ENCODE measurements at regions not wholly inside any gene's neighbourhood (a gene's known extent, or its start where the extent isn't known, plus 50 kb on each side); places are given as distances from the start of the nearest gene placed in this dataset.

GRCh38 chrX:113392355-113392754 lies 551.7 kb upstream of the AMOT start (continued):
- TF ChIP-seq, protein P1, sequence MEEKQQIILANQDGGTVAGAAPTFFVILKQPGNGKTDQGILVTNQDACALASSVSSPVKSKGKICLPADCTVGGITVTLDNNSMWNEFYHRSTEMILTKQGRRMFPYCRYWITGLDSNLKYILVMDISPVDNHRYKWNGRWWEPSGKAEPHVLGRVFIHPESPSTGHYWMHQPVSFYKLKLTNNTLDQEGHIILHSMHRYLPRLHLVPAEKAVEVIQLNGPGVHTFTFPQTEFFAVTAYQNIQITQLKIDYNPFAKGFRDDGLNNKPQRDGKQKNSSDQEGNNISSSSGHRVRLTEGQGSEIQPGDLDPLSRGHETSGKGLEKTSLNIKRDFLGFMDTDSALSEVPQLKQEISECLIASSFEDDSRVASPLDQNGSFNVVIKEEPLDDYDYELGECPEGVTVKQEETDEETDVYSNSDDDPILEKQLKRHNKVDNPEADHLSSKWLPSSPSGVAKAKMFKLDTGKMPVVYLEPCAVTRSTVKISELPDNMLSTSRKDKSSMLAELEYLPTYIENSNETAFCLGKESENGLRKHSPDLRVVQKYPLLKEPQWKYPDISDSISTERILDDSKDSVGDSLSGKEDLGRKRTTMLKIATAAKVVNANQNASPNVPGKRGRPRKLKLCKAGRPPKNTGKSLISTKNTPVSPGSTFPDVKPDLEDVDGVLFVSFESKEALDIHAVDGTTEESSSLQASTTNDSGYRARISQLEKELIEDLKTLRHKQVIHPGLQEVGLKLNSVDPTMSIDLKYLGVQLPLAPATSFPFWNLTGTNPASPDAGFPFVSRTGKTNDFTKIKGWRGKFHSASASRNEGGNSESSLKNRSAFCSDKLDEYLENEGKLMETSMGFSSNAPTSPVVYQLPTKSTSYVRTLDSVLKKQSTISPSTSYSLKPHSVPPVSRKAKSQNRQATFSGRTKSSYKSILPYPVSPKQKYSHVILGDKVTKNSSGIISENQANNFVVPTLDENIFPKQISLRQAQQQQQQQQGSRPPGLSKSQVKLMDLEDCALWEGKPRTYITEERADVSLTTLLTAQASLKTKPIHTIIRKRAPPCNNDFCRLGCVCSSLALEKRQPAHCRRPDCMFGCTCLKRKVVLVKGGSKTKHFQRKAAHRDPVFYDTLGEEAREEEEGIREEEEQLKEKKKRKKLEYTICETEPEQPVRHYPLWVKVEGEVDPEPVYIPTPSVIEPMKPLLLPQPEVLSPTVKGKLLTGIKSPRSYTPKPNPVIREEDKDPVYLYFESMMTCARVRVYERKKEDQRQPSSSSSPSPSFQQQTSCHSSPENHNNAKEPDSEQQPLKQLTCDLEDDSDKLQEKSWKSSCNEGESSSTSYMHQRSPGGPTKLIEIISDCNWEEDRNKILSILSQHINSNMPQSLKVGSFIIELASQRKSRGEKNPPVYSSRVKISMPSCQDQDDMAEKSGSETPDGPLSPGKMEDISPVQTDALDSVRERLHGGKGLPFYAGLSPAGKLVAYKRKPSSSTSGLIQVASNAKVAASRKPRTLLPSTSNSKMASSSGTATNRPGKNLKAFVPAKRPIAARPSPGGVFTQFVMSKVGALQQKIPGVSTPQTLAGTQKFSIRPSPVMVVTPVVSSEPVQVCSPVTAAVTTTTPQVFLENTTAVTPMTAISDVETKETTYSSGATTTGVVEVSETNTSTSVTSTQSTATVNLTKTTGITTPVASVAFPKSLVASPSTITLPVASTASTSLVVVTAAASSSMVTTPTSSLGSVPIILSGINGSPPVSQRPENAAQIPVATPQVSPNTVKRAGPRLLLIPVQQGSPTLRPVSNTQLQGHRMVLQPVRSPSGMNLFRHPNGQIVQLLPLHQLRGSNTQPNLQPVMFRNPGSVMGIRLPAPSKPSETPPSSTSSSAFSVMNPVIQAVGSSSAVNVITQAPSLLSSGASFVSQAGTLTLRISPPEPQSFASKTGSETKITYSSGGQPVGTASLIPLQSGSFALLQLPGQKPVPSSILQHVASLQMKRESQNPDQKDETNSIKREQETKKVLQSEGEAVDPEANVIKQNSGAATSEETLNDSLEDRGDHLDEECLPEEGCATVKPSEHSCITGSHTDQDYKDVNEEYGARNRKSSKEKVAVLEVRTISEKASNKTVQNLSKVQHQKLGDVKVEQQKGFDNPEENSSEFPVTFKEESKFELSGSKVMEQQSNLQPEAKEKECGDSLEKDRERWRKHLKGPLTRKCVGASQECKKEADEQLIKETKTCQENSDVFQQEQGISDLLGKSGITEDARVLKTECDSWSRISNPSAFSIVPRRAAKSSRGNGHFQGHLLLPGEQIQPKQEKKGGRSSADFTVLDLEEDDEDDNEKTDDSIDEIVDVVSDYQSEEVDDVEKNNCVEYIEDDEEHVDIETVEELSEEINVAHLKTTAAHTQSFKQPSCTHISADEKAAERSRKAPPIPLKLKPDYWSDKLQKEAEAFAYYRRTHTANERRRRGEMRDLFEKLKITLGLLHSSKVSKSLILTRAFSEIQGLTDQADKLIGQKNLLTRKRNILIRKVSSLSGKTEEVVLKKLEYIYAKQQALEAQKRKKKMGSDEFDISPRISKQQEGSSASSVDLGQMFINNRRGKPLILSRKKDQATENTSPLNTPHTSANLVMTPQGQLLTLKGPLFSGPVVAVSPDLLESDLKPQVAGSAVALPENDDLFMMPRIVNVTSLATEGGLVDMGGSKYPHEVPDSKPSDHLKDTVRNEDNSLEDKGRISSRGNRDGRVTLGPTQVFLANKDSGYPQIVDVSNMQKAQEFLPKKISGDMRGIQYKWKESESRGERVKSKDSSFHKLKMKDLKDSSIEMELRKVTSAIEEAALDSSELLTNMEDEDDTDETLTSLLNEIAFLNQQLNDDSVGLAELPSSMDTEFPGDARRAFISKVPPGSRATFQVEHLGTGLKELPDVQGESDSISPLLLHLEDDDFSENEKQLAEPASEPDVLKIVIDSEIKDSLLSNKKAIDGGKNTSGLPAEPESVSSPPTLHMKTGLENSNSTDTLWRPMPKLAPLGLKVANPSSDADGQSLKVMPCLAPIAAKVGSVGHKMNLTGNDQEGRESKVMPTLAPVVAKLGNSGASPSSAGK (IDR thresholded peaks at IDR 0.05) = no peak
- TF ChIP-seq DDX20 (tag; IDR thresholded peaks at IDR 0.05; ENCODE audit: low read depth) (no peak), NFIC (IDR thresholded peaks at IDR 0.05) (no peak), POLR2AphosphoS2 (IDR thresholded peaks at IDR 0.05; ENCODE audit: low read length) (no peak), CCAR2 (IDR thresholded peaks at IDR 0.05; ENCODE audit: low read depth, low read length) (no peak), TOE1 (IDR thresholded peaks at IDR 0.05; ENCODE audit: borderline replicate concordance) (no peak), TOE1 (CRISPR knock-in tag; IDR thresholded peaks at IDR 0.05; ENCODE audit: borderline replicate concordance, low read depth) (no peak), NR2F6 (CRISPR knock-in tag; IDR thresholded peaks at IDR 0.05) (no peak), ZNF511 (CRISPR knock-in tag; IDR thresholded peaks at IDR 0.05) (no peak), TBP (optimal IDR thresholded peaks at IDR 0.05; ENCODE audit: low read depth, low read length) (no peak), ZNF253 (CRISPR knock-in tag; conservative IDR thresholded peaks at IDR 0.05) (no peak), KDM4B (IDR thresholded peaks at IDR 0.05; ENCODE audit: borderline replicate concordance in 2 of 2, low read depth in 1 of 2) (no peak), HLTF (IDR thresholded peaks at IDR 0.05) (no peak), ZNF444 (CRISPR knock-in tag; IDR thresholded peaks at IDR 0.05) (no peak), CXXC5 (CRISPR knock-in tag; IDR thresholded peaks at IDR 0.05) (no peak), JUNB (CRISPR knock-in tag; conservative IDR thresholded peaks at IDR 0.05) (no peak), DMBX1 (CRISPR knock-in tag; IDR thresholded peaks at IDR 0.05; ENCODE audit: borderline replicate concordance) (no peak), PTRF (tag; IDR thresholded peaks at IDR 0.05) (no peak)

Measured in K562 (cell line).